ENCODE measurements at regions not wholly inside any gene's neighbourhood (a gene's known extent, or its start where the extent isn't known, plus 50 kb on each side); places are given as distances from the start of the nearest gene placed in this dataset.

- TF ChIP-seq POLR2A (IDR thresholded peaks at IDR 0.05) (no peak), CTCF (IDR thresholded peaks at IDR 0.05) (no peak), POLR2AphosphoS5 (IDR thresholded peaks at IDR 0.05) (no peak)
Measured at GRCh38 chr5:58264276-58264675, 195.6 kb downstream of the PLK2 start.
